Mammary epithelial cell (primary cell): ENCODE measurements at regions not wholly inside any gene's neighbourhood (a gene's known extent, or its start where the extent isn't known, plus 50 kb on each side); places are given as distances from the start of the nearest gene placed in this dataset.

Experiments
- CTCF ChIP-seq, 2 donors: IDR thresholded peaks in 1 of 2; conservative IDR thresholded peaks in 1 of 2; 2 replicates each; pipeline ENCODE4 v1.5.1; 2011 to 2012; ENCODE audit warnings: inconsistent platforms in 2 of 2, low read length in 2 of 2, mild to moderate bottlenecking in 2 of 2, control low read depth in 1 of 2, low read depth in 1 of 2; ENCODE audit not compliant: insufficient read depth in 1 of 2; ENCODE audit errors: extremely low read depth in 1 of 2
- EZH2 ChIP-seq: IDR thresholded peaks from 2 replicates; pipeline ENCODE4 v1.6.1; 2012; ENCODE audit warnings: low read length, inconsistent platforms, borderline replicate concordance

GRCh38 chr14:37816135-37816534, 220.7 kb downstream of the TTC6 start:
- TF ChIP-seq CTCF (conservative IDR thresholded peaks at IDR 0.05 in 1 of 2, IDR thresholded peaks at IDR 0.05 in 1 of 2; ENCODE audit: extremely low read depth in 1 of 2, insufficient read depth in 1 of 2, low read depth in 1 of 2, low read length in 2 of 2) (no peak), EZH2 (no peak)
